Kidney epithelial cell (primary cell): ENCODE measurements at regions not wholly inside any gene's neighbourhood (a gene's known extent, or its start where the extent isn't known, plus 50 kb on each side); places are given as distances from the start of the nearest gene placed in this dataset.

Source experiments
- DNase-seq: peaks from one replicate; pipeline ENCODE4 v3.0.0-alpha.2; 2010; ENCODE audit warnings: low read depth
- H3K27me3 ChIP-seq: 2 replicates; pipeline ENCODE4 v1.6.0; 2011; ENCODE audit warnings: low read length; ENCODE audit not compliant: control insufficient read depth, insufficient read depth
- H3K36me3 ChIP-seq: 2 replicates; pipeline ENCODE4 v1.5.1; 2011; ENCODE audit warnings: low read length; ENCODE audit not compliant: control insufficient read depth, insufficient read depth
- H3K4me3 ChIP-seq: 2 replicates; pipeline ENCODE4 v1.5.1; 2011; ENCODE audit warnings: low read depth, mild to moderate bottlenecking, control low read depth, low read length
- CTCF ChIP-seq: IDR thresholded peaks from 2 replicates; pipeline ENCODE4 v1.5.1; 2011; ENCODE audit warnings: mild to moderate bottlenecking, moderate library complexity, low read length, control low read depth, inconsistent platforms; ENCODE audit not compliant: insufficient read depth, poor library complexity, severe bottlenecking

GRCh38 chr10:118904286-118904685 lies 125.2 kb upstream of the NANOS1 start:
- Histone ChIP-seq H3K36me3 (no peaks in the 10 kb centered on the region), H3K27me3 (no peaks in the 10 kb centered on the region), H3K4me3 (no peak overlapping the region)
- no peak for DNase-seq
- no peak for TF ChIP-seq CTCF

GRCh38 chr10:118907051-118907450 lies 122.5 kb upstream of the NANOS1 start:
- H3K4me3 ChIP-seq: no peak overlapping the region
- no peak for DNase-seq

GRCh38 chr10:118908557-118909256 lies 120.8 kb upstream of the NANOS1 start:
- no peaks in the 10 kb centered on the region for H3K36me3 ChIP-seq
- no peak for TF ChIP-seq CTCF
- DNase-seq: no peak

More at GRCh38 chr10:118907051-118907450, 122.5 kb upstream of the NANOS1 start:
- H3K27me3 ChIP-seq: no peaks in the 10 kb centered on the region
- no peak for TF ChIP-seq CTCF
- no peaks in the 10 kb centered on the region for H3K36me3 ChIP-seq

GRCh38 chr10:118910702-118911101 lies 118.8 kb upstream of the NANOS1 start:
- no peaks in the 10 kb centered on the region for H3K27me3 ChIP-seq
- H3K4me3 ChIP-seq: no peak overlapping the region
- H3K36me3 ChIP-seq: no peaks in the 10 kb centered on the region
- DNase-seq: no peak
- no peak for TF ChIP-seq CTCF

More at GRCh38 chr10:118908557-118909256, 120.8 kb upstream of the NANOS1 start:
- Histone ChIP-seq H3K27me3 (no peaks in the 10 kb centered on the region), H3K4me3 (no peak overlapping the region)

- no peaks in the 10 kb centered on the region for H3K36me3 ChIP-seq
- no peaks in the 10 kb centered on the region for H3K27me3 ChIP-seq
- no peak overlapping the region for H3K4me3 ChIP-seq
- TF ChIP-seq CTCF: no peak
- DNase-seq: no peak
Observed at GRCh38 chr10:118911363-118911762, 118.2 kb upstream of the NANOS1 start.
